GM10248 (cell line): ENCODE measurements at regions not wholly inside any gene's neighbourhood (a gene's known extent, or its start where the extent isn't known, plus 50 kb on each side); places are given as distances from the start of the nearest gene placed in this dataset.

Experiments used
- CTCF ChIA-PET: fragments of 300-600 bp; sonication (Branson Sonifier 250); formaldehyde crosslinking; extraction: SDS; loops from one replicate; lab custom pipeline; 2021; ENCODE audit warnings: antibody characterized with exemption; lab: Yijun Ruan, JAX
- POLR2A ChIA-PET: fragments of 350-650 bp; sonication (Branson Sonifier 250); formaldehyde crosslinking; extraction: SDS; loops from one replicate; lab custom pipeline; 2020; ENCODE audit warnings: antibody characterized with exemption; lab: Yijun Ruan, JAX
- DNase-seq: peaks from one replicate; pipeline ENCODE4 v3.0.0; 2012; ENCODE audit errors: extremely low spot score
- CTCF ChIP-seq: IDR thresholded peaks from 2 replicates; pipeline ENCODE4 v1.5.1; 2012; ENCODE audit warnings: mild to moderate bottlenecking, low read depth; ENCODE audit errors: extremely low read depth, missing control alignments, control extremely low read depth

- POLR2A ChIA-PET: no interaction called here
- CTCF ChIA-PET: interaction anchor here (1.4 kb wide), 1 partner anchor 9 kb away, joined by 3 read pairs; no protein-coding TSS in a partner anchor
- no peak for TF ChIP-seq CTCF
These were observed 380.2 kb upstream of the MKI67 start for GRCh38 chr10:128506423-128506822.

GRCh38 chr10:128507066-128507465 is 380.8 kb upstream of the MKI67 start:
- ChIA-PET POLR2A (no interaction called here), CTCF (interaction anchor here (1.4 kb wide), 1 partner anchor 9 kb away, joined by 3 read pairs; no protein-coding TSS in a partner anchor)
- no peak for TF ChIP-seq CTCF
- no peak for DNase-seq

More at GRCh38 chr10:128506423-128506822, 380.2 kb upstream of the MKI67 start:
- DNase-seq: no peak

- ChIA-PET CTCF (interaction anchor here (0.9 kb wide), 1 partner anchor 536 kb away, joined by 3 read pairs; no protein-coding TSS in a partner anchor), POLR2A (no interaction called here)
- no peak for DNase-seq
- TF ChIP-seq CTCF: no peak
These were observed 385.1 kb upstream of the MKI67 start for GRCh38 chr10:128511284-128511683.

GRCh38 chr10:128512767-128513166 is 386.5 kb upstream of the MKI67 start:
- DNase-seq: no peak
- no peak for TF ChIP-seq CTCF
- POLR2A ChIA-PET: no interaction called here
- CTCF ChIA-PET: no interaction called here

- DNase-seq: no peak
- no peak for TF ChIP-seq CTCF
- POLR2A ChIA-PET: no interaction called here
- CTCF ChIA-PET: no interaction called here
These were observed 388.3 kb upstream of the MKI67 start for GRCh38 chr10:128514536-128514935.

- no peak for TF ChIP-seq CTCF
- ChIA-PET POLR2A (no interaction called here), CTCF (no interaction called here)
- DNase-seq: no peak
These were observed 390.0 kb upstream of the MKI67 start for GRCh38 chr10:128516180-128516579.
